Prostate gland (tissue), 2 donors: ENCODE measurements at regions not wholly inside any gene's neighbourhood (a gene's known extent, or its start where the extent isn't known, plus 50 kb on each side); places are given as distances from the start of the nearest gene placed in this dataset.

Experiments used
- DNase-seq: peaks from one replicate; pipeline ENCODE4 v3.0.0-alpha.2; 2019; ENCODE audit warnings: low spot score
- H3K27ac ChIP-seq, 2 donors: fragments of 200-600 bp; sonication (generic); 2 replicates each; pipeline ENCODE4 v1.5.1; 2017 to 2019
- H3K27me3 ChIP-seq: fragments of 200-600 bp; sonication (generic); replicated peaks from 2 replicates; pipeline ENCODE4 v1.5.1; 2019; ENCODE audit not compliant: insufficient read depth
- H3K36me3 ChIP-seq, 2 donors: fragments of 200-600 bp; sonication (generic); 1 replicate in 1 of 2; 2 replicates in 1 of 2; pipeline versions ENCODE4 v1.5.1 to v1.8.1; 2017 to 2019
- H3K4me1 ChIP-seq: fragments of 200-600 bp; sonication (generic); replicated peaks from 2 replicates; pipeline ENCODE4 v1.5.1; 2019
- H3K4me3 ChIP-seq, 2 donors: fragments of 200-600 bp; sonication (generic); 2 replicates each; pipeline ENCODE4 v1.5.1; 2017 to 2019
- H3K9me3 ChIP-seq: fragments of 200-600 bp; sonication (generic); 2 replicates; pipeline ENCODE4 v1.5.1; 2017
- CTCF ChIP-seq, 4 experiments: fragments of 200-600 bp in 2 of 4; fragments of 450-650 bp in 2 of 4; sonication (generic) in 2 of 4; IDR thresholded peaks; 1 replicate in 3 of 4; 2 replicates in 1 of 4; pipeline ENCODE4 v1.5.1; 2016 to 2019; ENCODE audit warnings: antibody characterized with exemption in 4 of 4, mild to moderate bottlenecking in 2 of 4, moderate library complexity in 2 of 4
- POLR2A ChIP-seq: fragments of 450-650 bp; IDR thresholded peaks from one replicate; pipeline ENCODE4 v1.6.1; 2016; ENCODE audit warnings: antibody characterized with exemption, mild to moderate bottlenecking
- POLR2AphosphoS5 ChIP-seq: sonication (generic); formaldehyde crosslinking; IDR thresholded peaks from one replicate; pipeline ENCODE4 v1.6.1; 2017; ENCODE audit warnings: antibody characterized with exemption
- WGBS: methylation state at CpG from one replicate; pipeline ENCODE4 v1.1.5; 2018; 5-methylcytosine and 5-hydroxymethylcytosine counted together
- intact Hi-C: fragments of 100-400 bp; cut with DNase I; formaldehyde crosslinking; loops from one replicate; pipeline ENCODE4 v1.14.2; 2022

- TF ChIP-seq POLR2AphosphoS5 (no peak), POLR2A (no peak), CTCF (IDR thresholded peaks at IDR 0.05) (no peak)
- intact Hi-C loops: no loop called here
- Histone ChIP-seq H3K4me3 (no peak overlapping the region), H3K36me3 (no peaks in the 10 kb centered on the region), H3K27me3 (no peaks in the 10 kb centered on the region), H3K4me1 (no peaks in the 10 kb centered on the region), H3K9me3 (no peaks in the 10 kb centered on the region), H3K27ac (no peak overlapping the region)
- WGBS: 87% methylated on average over 4 of the region's 4 CpGs
- DNase-seq: no peak
Measured at GRCh38 chr2:51810197-51810596, 778.3 kb upstream of the NRXN1 start.

GRCh38 chr2:51807229-51807628, 775.3 kb upstream of the NRXN1 start:
- H3K4me1 ChIP-seq: no peaks in the 10 kb centered on the region
- TF ChIP-seq POLR2A: no peak
- no peak for TF ChIP-seq CTCF (IDR thresholded peaks at IDR 0.05)
- no peak for TF ChIP-seq POLR2AphosphoS5
- no peak for DNase-seq
- intact Hi-C loops: no loop called here
- WGBS: 83% methylated on average over 4 of the region's 4 CpGs
- no peak overlapping the region for H3K4me3 ChIP-seq
- H3K27ac ChIP-seq: no peak overlapping the region
- no peaks in the 10 kb centered on the region for H3K27me3 ChIP-seq
- no peaks in the 10 kb centered on the region for H3K36me3 ChIP-seq
- no peaks in the 10 kb centered on the region for H3K9me3 ChIP-seq

GRCh38 chr2:51795248-51795888, 763.4 kb upstream of the NRXN1 start:
- Histone ChIP-seq H3K36me3 (no peaks in the 10 kb centered on the region), H3K4me3 (no peak overlapping the region), H3K27me3 (no peaks in the 10 kb centered on the region), H3K4me1 (no peaks in the 10 kb centered on the region), H3K9me3 (no peaks in the 10 kb centered on the region), H3K27ac (no peak overlapping the region)
- 65% methylated on average over 6 of the region's 6 CpGs for WGBS
- no peak for TF ChIP-seq CTCF (IDR thresholded peaks at IDR 0.05)
- TF ChIP-seq POLR2A: no peak
- no peak for TF ChIP-seq POLR2AphosphoS5
- intact Hi-C loops: no loop called here
- DNase-seq: no peak

- 95% methylated on average over 3 of the region's 3 CpGs for WGBS
- no peak overlapping the region for H3K4me3 ChIP-seq
- H3K9me3 ChIP-seq: no peaks in the 10 kb centered on the region
Measured at GRCh38 chr2:51791496-51791895, 759.6 kb upstream of the NRXN1 start.

More at GRCh38 chr2:51791496-51791895, 759.6 kb upstream of the NRXN1 start:
- TF ChIP-seq POLR2A (no peak), CTCF (IDR thresholded peaks at IDR 0.05) (no peak), POLR2AphosphoS5 (no peak)
- DNase-seq: no peak
- Histone ChIP-seq H3K27ac (no peak overlapping the region), H3K36me3 (no peaks in the 10 kb centered on the region), H3K27me3 (no peaks in the 10 kb centered on the region), H3K4me1 (no peaks in the 10 kb centered on the region)
- intact Hi-C loops: no loop called here
